ENCODE measurements at regions not wholly inside any gene's neighbourhood (a gene's known extent, or its start where the extent isn't known, plus 50 kb on each side); places are given as distances from the start of the nearest gene placed in this dataset.

DNA sequence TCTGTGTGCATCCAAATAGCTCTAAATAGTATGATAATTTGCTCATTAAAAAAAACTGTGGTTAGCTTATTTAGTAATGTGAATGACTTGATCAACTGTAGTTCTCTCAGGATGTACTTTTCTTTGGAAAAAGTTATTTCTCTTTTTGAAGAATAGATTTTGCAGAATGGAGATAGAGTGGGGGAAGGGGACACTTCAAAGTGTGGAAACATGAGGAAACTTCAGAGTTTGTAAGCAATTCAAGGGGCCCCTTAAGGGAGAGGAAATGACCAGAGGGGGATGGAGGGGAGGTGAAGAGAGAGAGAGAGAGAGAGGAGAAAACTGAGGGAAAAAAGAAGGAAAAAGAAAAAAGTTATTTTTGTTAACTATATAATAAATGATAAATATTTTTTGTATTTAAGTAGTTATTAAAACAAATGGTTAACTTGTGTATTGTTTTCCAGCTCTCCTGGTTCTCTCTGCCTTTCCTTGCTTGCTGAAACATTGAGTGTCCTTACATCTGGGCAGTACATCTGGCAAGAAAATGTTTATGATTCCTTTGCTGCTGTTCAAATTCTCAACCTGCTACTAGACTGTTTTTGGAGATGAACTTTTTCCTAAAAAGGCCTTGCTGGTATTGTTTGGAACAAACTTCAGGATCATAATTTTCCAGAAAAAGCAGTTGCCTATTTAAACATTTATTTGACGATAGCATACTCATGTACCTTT, 497.5 kb upstream of the CITED2 start:
- no peak for DNase-seq (ENCODE audit: insufficient read length, low spot score)
- no peak for FAIRE-seq

DNA sequence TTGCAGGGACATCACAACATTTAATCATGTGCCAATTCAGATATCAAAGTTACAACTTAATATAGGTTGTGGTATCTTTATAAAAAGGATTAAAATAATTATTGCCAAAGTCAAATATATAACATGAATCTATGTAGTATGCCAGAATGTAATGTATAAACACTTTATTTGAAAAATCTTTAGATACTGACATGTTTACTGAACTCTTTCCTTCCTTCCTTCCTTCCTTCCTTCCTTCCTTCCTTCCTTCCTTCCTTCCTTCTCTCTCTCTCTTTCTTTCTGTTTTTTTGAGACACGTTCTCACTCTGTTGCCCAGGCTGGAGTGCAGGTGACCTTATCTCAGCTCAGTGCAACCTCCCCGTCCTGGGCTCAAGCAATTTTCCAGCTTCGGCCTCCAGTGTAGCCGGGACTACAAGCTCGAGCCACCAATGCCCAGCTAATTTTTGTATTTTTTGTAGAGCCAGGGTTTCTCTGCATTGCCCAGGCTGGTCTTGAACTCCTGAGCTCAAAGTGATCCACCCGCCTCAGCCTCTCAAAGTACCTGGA, 496.8 kb upstream of the CITED2 start:
- FAIRE-seq (no peak), DNase-seq (ENCODE audit: insufficient read length, low spot score) (no peak)

DNA sequence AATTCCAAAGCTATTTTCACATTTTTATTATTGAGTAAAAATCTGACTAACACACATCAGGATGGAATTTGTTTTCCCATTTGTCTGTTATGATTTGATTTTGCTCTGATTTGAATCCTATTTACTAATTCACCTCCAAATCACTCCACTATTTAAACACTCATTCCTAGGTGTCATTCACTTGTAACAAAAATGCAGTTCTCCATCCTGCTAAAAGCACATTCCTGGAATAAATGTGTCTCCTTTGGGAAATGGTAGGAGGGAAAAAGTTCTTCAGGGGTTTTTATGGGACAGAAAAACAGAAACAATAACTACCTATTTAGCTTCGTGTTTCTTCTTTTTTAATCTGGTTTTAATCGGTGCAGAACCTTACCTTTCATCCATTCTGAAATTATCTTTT, 494.1 kb upstream of the CITED2 start:
- FAIRE-seq, result no peak
- DNase-seq (ENCODE audit: insufficient read length, low spot score), result no peak

DNA sequence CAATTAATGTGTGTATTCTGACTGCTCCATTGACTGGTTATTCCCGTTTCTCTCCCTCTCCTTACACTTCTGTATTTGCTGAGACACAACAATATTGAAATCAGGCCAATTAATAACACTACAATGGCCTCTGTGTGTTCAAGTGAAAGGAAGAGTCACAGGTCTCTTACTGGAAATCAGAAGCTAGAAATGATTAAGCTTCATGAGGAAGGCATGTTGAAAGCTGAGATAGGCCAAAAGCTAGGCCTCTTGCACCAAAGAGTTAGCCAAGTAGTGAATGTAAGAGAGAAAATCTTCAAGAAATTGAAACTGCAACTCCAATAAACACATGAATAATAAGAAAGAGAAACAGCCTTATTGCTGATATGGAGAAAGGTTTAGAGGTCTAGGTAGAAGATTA, 489.5 kb upstream of the CITED2 start:
- DNase-seq (ENCODE audit: insufficient read length, low spot score) (no peak), FAIRE-seq (peak; percentile 42)

DNA sequence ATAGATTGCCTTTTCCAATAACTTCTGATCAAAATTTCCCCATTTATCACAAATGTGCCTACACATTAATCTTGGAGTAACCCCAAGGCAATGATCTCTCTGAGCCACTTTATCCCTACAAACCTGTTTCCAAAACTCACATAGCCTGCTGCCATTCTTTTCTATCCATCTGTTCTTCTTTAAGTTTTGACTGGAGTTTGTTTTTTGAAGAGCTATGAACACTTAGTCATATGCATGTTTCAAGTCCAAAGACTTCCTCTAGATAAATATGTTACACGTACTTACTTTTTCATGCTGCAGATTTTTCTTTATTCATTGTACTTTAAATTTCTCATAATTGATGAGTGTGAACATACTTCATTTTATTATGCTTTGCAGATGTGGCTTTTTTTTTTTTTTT, 488.9 kb upstream of the CITED2 start:
- no peak for DNase-seq (ENCODE audit: insufficient read length, low spot score)
- no peak for FAIRE-seq

DNA sequence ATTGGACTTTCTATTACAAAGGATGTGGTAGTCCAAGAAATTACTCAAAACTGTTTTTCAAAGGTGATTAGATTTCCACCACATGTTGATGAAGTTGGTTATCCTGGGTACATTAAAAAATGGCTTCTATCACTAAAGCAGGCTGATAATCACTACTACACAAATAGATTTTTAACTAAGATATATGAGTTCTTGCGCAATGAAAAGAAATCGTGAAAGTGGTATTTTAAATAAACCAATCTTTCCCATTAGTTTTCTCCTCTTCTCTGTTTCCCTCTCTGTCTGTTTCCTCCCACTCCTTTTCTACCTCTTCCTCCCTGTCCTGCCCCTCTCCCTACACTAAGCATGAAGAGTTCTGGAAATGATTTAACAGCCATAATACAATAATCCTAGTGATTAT, 487.9 kb upstream of the CITED2 start:
- DNase-seq (ENCODE audit: insufficient read length, low spot score) (no peak), FAIRE-seq (no peak)

DNA sequence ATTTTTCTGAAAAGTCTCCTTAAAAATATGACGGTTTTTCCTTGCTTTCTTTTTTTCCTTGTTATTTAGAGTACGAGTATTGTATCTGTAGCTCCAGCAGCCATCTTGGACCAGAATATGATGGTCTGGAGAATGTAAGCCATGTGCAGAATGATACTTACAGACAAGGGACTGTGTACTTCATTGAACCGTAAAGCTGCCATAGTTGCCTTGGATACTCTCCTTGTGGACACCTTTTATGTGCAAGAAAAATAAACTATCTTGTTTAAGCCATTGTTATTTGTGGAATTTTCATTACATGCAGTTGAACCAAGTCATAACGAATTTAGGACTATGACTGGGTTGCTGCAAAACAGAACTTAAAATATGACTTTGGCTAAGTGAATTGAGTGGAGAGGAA, 485.8 kb upstream of the CITED2 start:
- FAIRE-seq (no peak), DNase-seq (ENCODE audit: insufficient read length, low spot score) (no peak)

DNA sequence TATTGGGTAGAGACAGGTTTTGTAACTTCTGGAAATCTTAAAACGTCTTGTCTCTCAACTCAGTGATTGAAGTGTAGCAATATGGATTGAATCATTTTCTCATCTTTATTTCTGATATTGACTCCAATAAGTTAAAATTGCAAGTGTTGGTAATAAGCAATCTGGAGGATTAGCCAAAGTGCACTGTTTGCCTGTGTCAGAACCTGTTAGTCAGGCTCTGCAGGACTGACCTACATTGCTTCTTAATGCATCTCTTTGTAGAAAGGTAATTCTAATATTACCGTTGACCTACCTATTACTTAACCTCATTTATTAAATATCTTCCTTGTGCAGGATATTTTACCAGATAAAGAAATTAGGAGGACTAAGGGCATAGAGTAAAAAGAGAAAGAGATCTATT, 484.0 kb upstream of the CITED2 start:
- no peak for DNase-seq (ENCODE audit: insufficient read length, low spot score)
- FAIRE-seq, result no peak

DNA sequence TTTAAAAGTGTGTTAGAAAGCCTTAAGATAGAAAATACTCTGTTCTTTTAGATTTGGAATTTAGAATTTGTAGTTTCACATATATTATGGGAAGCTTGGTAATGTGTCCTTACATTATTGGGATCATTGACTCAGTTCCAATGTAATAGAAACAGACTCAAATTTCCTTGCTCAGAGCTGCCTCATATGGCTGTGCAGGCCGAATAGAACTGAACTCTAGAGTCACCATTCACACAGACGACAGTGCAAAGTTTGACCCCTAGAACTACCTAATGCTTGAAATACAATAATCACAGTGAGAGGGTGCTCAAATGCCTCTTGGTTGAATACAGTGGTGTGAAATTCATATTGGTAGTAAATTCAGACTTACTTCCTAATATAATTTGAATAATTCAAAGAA, 482.7 kb upstream of the CITED2 start:
- FAIRE-seq, result no peak
- DNase-seq (ENCODE audit: insufficient read length, low spot score), result no peak

DNA sequence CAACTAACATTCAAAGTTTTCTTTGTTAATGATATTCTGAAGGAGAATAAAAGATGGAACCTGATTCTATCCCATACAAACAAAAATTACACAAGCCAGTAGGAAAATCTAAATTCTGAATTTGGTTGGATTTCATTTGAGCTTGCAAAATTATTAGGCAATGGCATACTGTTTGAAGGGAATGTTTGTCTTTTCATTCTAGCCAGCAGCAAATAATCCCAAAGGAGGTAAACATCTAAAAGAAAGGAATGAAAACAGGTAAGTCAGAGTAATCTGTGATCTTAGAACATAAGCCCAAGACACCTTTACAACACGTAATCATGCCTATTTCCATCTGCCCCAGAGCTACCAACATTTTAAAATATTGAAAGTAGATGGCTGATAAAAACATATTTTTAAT, 482.1 kb upstream of the CITED2 start:
- DNase-seq (ENCODE audit: insufficient read length, low spot score), result no peak
- FAIRE-seq, result no peak

DNA sequence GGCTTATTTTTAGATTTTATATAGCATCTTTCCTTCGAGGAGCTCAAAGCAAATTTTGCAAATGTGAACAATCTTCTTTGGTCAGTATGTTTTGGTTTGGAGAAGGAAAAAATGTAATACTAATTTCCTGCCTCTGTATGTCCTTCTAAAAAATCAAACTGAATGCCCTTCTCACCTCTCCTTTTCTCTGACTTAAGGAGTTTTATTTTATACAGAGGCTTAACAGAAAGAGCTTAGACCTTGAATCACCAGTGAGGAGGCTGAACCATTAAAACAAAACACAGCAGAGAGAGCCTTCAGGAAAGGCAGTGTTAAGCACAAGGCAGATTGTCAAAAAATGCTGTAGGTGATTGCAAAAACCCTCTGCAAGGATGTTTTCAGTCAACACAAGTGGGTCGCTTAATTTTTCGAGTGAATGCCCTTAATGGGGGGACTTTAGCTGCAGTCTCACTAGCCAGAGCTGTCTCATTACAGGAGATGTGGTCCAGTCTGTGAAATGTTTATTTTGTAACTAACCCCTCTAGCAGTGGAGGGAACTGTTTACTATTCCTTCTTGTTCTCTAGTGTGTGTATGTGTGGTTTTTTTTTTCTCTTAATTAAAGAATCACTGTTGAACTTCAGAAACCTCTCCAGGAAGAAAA, 481.3 kb upstream of the CITED2 start:
- DNase-seq (ENCODE audit: insufficient read length, low spot score) (no peak), FAIRE-seq (no peak)

DNA sequence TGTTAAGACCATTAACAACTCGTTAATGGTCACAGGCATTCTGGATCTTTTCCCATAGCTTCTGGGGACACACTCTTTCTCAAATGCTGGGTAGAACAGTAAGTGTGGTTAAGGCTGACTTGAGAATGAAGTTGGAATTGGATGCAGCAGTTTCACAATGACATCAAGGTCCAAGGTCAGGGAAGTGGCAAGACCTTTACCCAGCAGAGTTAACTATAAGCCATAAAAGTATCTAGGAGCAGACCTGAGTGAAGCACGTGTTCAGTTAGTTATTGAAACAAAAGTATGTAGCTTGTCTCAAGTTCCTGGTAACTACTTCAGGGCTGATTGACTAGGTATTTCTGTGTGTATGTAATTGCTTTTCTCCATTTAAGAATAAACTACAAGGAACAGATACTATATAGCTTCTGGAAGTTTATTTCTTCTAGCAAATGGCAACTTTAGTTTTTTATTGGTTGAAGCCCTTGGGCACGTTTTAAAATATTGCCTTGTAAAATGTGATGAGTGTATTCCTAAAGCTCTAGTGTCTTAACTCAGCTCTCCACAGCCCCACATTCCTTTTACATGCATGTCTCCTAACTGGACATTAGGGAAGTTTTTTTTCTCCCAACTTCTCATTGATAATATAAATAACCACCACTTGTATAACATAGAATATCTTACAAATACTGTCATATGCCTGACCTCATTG, 479.0 kb upstream of the CITED2 start:
- FAIRE-seq (no peak), DNase-seq (ENCODE audit: insufficient read length, low spot score) (no peak)

DNA sequence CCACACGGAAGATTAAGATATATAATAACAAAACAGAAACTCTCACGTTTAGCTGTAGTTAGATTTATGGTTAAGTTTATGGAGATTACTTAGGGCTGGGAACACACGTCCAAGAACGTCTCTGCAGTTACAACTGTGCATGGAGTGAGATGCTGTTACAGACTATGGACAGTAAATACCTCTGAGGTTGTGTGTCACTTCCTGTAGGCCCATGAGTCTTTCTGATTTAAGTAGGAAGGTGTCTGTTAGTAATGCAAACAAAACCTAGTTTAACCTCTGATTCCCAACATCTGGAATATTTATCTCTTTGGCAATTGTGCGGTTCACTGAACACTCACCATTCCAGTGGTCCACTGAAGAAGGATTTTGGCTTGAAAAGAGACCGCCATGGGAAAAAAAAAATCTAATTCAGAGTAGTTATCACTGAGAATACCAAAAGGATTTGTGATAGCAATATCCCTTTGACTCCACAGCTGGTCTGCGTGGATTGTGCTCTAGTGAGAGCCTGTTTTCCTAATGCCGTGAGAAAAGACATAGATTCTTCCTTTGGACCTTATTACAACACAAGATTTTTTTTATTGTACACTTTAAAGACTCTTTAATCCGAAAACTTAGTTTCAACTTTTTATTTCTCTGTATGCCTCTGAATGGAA, 478.2 kb upstream of the CITED2 start:
- DNase-seq (ENCODE audit: insufficient read length, low spot score) (no peak), FAIRE-seq (peak; percentile 74)

DNA sequence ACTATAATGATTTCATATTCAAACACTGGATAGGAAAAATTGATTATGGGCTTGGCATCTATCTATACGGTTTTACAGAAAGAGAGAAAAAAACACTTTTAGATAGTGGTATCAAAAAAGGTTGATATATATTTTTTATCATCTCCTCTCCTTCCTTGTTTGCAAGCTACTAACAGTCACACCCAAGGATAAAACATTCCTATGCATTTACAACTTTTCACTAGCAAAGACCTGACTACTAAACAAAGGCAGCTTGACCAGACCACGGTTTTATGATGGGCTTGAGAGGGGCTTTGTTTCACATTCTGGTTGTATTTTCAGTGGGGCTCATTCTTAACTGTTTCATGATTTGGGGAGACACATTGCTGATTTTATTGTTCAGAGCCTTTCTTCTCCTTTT, 477.6 kb upstream of the CITED2 start:
- FAIRE-seq (no peak), DNase-seq (ENCODE audit: insufficient read length, low spot score) (no peak)

DNA sequence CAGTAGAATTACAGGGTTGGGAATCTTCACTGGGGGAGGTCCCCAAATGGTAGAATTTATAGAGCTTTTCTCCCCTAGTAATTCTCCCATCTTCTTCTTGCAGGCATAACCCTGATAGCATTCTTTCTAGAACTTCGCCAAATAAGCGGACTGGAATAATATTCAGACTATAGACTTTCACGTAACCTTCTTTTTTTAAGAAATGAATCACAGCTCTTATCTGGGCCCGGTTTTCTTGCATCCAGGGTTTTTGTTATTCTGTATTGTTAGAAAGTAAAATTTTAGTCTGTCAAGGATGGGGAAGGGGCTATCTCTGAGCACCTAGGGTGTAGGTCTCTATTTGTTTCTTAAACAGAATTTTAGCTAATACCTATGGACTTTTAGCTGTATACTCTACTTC, 476.8 kb upstream of the CITED2 start:
- no peak for FAIRE-seq

DNA sequence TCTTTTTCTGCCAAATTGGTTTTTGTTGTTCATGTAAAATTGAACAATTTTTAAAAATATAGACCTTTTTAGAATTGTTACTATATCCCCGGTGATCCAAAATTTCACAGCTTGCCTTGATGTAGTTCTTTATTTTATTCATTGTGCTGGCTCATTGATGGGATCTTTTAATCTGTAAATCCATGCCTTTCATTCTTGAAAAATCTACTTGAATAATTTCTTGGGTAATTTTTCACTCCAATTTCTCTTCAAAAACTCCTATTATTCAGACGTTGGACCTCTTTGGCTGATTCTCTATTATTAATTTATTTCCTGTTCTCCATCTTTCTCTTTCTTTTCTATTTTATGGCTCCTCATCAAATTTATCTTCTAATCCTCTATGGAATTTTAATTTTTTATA, 476.1 kb upstream of the CITED2 start:
- DNase-seq (ENCODE audit: insufficient read length, low spot score) (no peak), FAIRE-seq (no peak)

More for the DNA sequence above, 476.8 kb upstream of the CITED2 start:
- no peak for DNase-seq (ENCODE audit: insufficient read length, low spot score)

DNA sequence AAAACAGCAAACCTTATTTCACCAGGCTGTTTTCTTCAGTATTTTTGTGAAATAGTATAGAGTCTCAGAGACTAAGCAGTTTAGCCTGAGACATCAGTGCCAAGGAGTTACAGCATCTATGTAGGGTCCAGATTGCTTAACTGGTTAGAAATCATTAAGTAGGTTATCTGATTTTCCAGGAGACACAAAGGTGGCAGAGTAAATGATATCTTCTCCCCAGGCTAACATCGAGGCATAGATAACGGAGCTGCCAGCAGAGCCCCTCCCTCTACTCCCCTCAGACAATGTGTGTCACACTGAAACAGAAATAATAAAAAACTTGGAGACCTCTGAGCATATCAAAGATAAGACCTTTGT, 473.0 kb upstream of the CITED2 start:
- no peak for DNase-seq (ENCODE audit: insufficient read length, low spot score)
- peak; percentile 68 for FAIRE-seq

DNA sequence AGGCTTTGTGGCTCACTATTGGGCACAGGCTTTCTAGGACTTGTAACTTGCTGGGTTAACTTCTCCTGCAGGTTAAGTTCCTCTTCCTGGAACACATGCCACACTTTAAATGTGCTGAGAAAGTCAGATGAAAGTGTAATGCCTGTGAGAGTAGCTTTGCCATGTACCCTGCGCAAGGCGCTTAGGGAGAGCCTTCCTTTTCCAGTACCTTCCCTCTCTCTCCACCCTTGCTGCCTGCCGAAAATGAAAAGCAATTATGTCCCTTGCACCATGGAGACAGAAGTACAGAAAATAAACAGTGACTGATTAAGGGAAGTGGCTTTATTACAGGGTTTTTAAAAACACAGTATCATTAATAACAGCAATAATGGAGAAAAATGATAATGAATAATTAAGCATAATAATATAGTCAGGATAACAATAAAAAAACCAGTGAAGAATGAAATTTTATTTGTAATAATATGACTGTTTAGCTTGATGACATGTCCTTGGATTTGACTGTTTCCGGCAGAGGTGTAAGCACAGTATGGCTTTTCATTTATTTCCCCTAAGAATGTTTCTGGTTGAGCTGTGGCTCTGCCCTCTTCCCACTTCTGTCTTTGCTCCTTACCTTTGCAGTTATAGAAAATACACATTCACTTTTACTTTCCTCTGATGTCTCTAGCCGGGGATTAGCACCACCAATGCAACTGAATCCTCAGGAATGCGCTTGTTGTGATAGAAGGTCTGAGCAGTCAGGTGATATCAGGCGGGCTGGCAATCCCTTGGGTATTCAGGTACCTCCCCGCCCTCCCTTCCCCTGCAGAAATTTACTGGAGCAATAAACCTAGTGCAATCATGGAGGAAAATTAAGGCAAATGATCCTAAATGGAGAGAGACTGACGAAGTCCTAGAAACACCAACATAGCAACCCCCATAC, 472.3 kb upstream of the CITED2 start:
- peak; percentile 57 for FAIRE-seq
- DNase-seq (ENCODE audit: insufficient read length, low spot score), result no peak

DNA sequence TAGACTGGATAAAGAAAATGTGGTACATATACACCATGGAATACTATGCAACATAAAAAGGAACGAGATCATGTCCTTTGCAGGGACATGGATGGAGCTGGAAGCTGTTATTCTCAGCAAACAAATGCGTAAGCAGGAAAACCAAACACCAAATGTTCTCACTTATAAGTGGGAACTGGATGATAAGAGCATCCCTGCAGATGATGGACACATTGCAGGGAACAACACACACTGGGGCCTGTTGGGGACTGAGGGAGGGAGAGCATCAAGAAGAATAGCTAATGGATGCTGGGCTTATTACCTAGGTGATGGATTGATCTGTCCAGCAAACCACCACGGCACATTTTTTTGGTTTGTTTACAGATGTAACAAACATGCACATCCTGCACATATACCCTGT, 470.5 kb upstream of the CITED2 start:
- no peak for FAIRE-seq
- no peak for DNase-seq (ENCODE audit: insufficient read length, low spot score)

DNA sequence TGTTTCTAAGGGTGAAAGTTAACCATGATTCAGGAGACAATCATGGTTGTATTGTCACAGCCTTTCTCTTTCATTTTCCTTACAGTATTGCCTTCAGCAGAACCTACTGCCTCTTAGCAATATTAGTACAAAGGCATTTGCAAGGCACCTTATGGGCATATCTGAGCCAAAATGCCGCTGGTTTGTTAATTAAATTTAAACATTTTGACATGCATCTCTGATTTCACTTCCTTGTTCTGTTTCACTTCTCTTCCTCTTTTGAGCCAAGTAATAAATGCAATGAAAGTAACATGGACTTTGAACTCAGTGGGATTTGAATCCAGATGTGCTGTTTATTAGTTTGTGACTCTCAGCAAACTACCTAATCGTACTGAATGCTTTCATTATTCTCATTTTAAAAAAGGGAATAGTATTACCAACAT, 467.4 kb upstream of the CITED2 start:
- peak; percentile 7 for DNase-seq (ENCODE audit: insufficient read length, low spot score)
- FAIRE-seq, result peak; percentile 90
